ENCODE measurements at regions not wholly inside any gene's neighbourhood (a gene's known extent, or its start where the extent isn't known, plus 50 kb on each side); places are given as distances from the start of the nearest gene placed in this dataset.

GRCh38 chr6:50952092-50952907, 133.6 kb downstream of the TFAP2B start:
- TF ChIP-seq POLR2A (IDR thresholded peaks at IDR 0.05): no peak
- no peak for TF ChIP-seq POLR2AphosphoS5 (IDR thresholded peaks at IDR 0.05)

All from suprapubic skin (tissue), 4 donors.